A549 (cell line): ENCODE measurements at regions not wholly inside any gene's neighbourhood (a gene's known extent, or its start where the extent isn't known, plus 50 kb on each side); places are given as distances from the start of the nearest gene placed in this dataset.

Source experiments
- CTCF ChIP-seq: fragments of >200 bp; sonication (Bioruptor Twin); formaldehyde crosslinking; IDR thresholded peaks from 3 replicates; pipeline ENCODE4 v1.5.1; 2016
- GATA3 ChIP-seq: IDR thresholded peaks from 2 replicates; pipeline ENCODE4 v1.6.1; 2012; ENCODE audit warnings: borderline replicate concordance
- HDAC2 ChIP-seq: fragments of 200-600 bp; sonication (generic); IDR thresholded peaks from 2 replicates; pipeline ENCODE4 v1.6.1; 2016
- POLR2A ChIP-seq: IDR thresholded peaks from 2 replicates; pipeline ENCODE4 v1.6.1; 2012; ENCODE audit warnings: mild to moderate bottlenecking, low read length
- POLR2AphosphoS2 ChIP-seq: conservative IDR thresholded peaks from 2 replicates; pipeline ENCODE4 v1.6.1; 2012; ENCODE audit warnings: low read length, improper control_type of control experiment, inconsistent platforms
- SMC3 ChIP-seq: fragments of >200 bp; sonication (Bioruptor Twin); formaldehyde crosslinking; IDR thresholded peaks from 3 replicates; pipeline ENCODE4 v1.6.1; 2018; ENCODE audit warnings: inconsistent platforms
- TF ChIP-seq, protein P1 (sequence below): fragments of 150-350 bp; IDR thresholded peaks from 2 replicates; pipeline ENCODE4 v1.6.1; 2014; ENCODE audit warnings: low read depth, mild to moderate bottlenecking, low read length

GRCh38 chr5:174386846-174387245, 337.5 kb upstream of the MSX2 start:
- TF ChIP-seq SMC3 (no peak), CTCF (no peak), GATA3 (no peak), POLR2AphosphoS2 (no peak), POLR2A (no peak), HDAC2 (no peak)
- TF ChIP-seq, protein P1, sequence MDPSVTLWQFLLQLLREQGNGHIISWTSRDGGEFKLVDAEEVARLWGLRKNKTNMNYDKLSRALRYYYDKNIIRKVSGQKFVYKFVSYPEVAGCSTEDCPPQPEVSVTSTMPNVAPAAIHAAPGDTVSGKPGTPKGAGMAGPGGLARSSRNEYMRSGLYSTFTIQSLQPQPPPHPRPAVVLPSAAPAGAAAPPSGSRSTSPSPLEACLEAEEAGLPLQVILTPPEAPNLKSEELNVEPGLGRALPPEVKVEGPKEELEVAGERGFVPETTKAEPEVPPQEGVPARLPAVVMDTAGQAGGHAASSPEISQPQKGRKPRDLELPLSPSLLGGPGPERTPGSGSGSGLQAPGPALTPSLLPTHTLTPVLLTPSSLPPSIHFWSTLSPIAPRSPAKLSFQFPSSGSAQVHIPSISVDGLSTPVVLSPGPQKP = no peak
